DND-41 (cell line): ENCODE measurements at regions not wholly inside any gene's neighbourhood (a gene's known extent, or its start where the extent isn't known, plus 50 kb on each side); places are given as distances from the start of the nearest gene placed in this dataset.

Experiments used
- ATAC-seq: fragments of 200-7000 bp; cut with Tn5 transposase; 3 replicates; pipeline ENCODE4 v1.9.1; 2021; ENCODE audit warnings: low read depth; ENCODE audit not compliant: insufficient read depth
- DNase-seq: peaks from one replicate; pipeline ENCODE4 v3.0.0-alpha.2; 2020
- H2AFZ ChIP-seq: 2 replicates; pipeline ENCODE4 v1.6.0; 2012; ENCODE audit warnings: low read depth, low read length
- H3K27ac ChIP-seq: 2 replicates; pipeline ENCODE4 v1.5.1; 2012; ENCODE audit warnings: low read length, inconsistent platforms
- H3K27me3 ChIP-seq: fragments of 200-600 bp; sonication (generic); 2 replicates; pipeline ENCODE4 v1.6.0; 2012; ENCODE audit warnings: low read length, mild to moderate bottlenecking, inconsistent platforms; ENCODE audit not compliant: insufficient read depth, poor library complexity
- H3K36me3 ChIP-seq: 2 replicates; pipeline ENCODE4 v1.5.1; 2012; ENCODE audit warnings: low read length, inconsistent platforms; ENCODE audit not compliant: insufficient read depth
- H3K4me1 ChIP-seq: 2 replicates; pipeline ENCODE4 v1.5.1; 2012; ENCODE audit warnings: mild to moderate bottlenecking, low read length; ENCODE audit not compliant: insufficient read depth
- H3K4me2 ChIP-seq: 2 replicates; pipeline ENCODE4 v1.6.0; 2012; ENCODE audit warnings: mild to moderate bottlenecking, moderate library complexity, low read length, inconsistent platforms; ENCODE audit not compliant: insufficient read depth
- H3K4me3 ChIP-seq, 2 experiments: fragments of 200-600 bp in 1 of 2; shearing (Covaris generic) in 1 of 2; 2 replicates each; pipeline ENCODE4 v1.5.1; 2012 to 2016; ENCODE audit warnings: inconsistent platforms in 2 of 2, low read length in 2 of 2, mild to moderate bottlenecking in 2 of 2, low read depth in 1 of 2, moderate library complexity in 1 of 2
- H3K79me2 ChIP-seq: 2 replicates; pipeline ENCODE4 v1.6.0; 2012; ENCODE audit warnings: low read length, inconsistent platforms; ENCODE audit not compliant: insufficient read depth
- H3K9ac ChIP-seq: 2 replicates; pipeline ENCODE4 v1.6.0; 2012; ENCODE audit warnings: low read depth, mild to moderate bottlenecking, inconsistent platforms, low read length, moderate library complexity
- H3K9me3 ChIP-seq: 2 replicates; pipeline ENCODE4 v1.5.1; 2012; ENCODE audit warnings: low read length, moderate library complexity, mild to moderate bottlenecking, inconsistent platforms; ENCODE audit not compliant: insufficient read depth, severe bottlenecking
- H4K20me1 ChIP-seq: 2 replicates; pipeline ENCODE4 v1.6.0; 2012; ENCODE audit warnings: low read length; ENCODE audit not compliant: insufficient read depth
- EZH2 ChIP-seq: IDR thresholded peaks from 3 replicates; pipeline ENCODE4 v1.6.1; 2012; ENCODE audit warnings: borderline replicate concordance, low read depth, mild to moderate bottlenecking, moderate library complexity, low read length, inconsistent platforms; ENCODE audit not compliant: severe bottlenecking
- TF ChIP-seq, protein P1 (sequence below): IDR thresholded peaks from 2 replicates; pipeline ENCODE4 v1.5.1; 2012; ENCODE audit warnings: borderline replicate concordance, low read length, moderate library complexity, mild to moderate bottlenecking; ENCODE audit not compliant: poor library complexity, severe bottlenecking; ENCODE audit errors: extremely low read depth

DNA sequence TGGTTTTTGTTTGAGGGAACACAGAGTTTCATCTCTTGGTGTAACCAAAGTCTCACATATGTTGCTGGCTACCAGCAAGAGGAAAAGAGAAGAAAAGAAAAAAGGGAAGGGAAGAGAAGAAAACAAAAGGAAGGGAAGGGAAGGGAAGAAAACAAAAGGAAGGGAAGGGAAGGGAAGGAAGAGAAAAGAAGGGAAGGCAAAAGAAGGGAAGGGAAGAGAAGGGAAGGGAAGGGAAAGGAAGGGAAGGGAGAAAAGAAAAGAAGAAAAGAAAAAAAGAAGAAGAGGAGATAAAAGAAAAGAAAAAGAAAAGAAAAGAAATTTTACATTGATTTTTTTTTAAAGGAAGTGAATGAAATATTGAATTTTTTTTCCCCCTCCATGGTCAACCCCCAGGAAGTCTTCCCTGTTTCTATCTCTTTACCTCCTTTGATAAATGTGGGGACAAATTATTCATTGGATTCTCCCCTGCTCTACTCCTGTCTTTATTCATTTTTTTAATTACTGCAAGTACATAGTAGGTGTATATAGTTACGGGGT lies 228.0 kb downstream of the SHOX start:
- no peaks in the 10 kb centered on the region for H4K20me1 ChIP-seq
- H3K36me3 ChIP-seq, result no peaks in the 10 kb centered on the region
- H3K4me1 ChIP-seq, result no peaks in the 10 kb centered on the region
- no peak overlapping the region for H3K27ac ChIP-seq
- DNase-seq (no peak), ATAC-seq (no peak)
- H3K9ac ChIP-seq, result no peak overlapping the region
- no peaks in the 10 kb centered on the region for H3K9me3 ChIP-seq
- no peaks in the 10 kb centered on the region for H3K79me2 ChIP-seq
- no peak overlapping the region for H3K4me3 ChIP-seq
- no peak overlapping the region for H2AFZ ChIP-seq
- TF ChIP-seq, protein P1, sequence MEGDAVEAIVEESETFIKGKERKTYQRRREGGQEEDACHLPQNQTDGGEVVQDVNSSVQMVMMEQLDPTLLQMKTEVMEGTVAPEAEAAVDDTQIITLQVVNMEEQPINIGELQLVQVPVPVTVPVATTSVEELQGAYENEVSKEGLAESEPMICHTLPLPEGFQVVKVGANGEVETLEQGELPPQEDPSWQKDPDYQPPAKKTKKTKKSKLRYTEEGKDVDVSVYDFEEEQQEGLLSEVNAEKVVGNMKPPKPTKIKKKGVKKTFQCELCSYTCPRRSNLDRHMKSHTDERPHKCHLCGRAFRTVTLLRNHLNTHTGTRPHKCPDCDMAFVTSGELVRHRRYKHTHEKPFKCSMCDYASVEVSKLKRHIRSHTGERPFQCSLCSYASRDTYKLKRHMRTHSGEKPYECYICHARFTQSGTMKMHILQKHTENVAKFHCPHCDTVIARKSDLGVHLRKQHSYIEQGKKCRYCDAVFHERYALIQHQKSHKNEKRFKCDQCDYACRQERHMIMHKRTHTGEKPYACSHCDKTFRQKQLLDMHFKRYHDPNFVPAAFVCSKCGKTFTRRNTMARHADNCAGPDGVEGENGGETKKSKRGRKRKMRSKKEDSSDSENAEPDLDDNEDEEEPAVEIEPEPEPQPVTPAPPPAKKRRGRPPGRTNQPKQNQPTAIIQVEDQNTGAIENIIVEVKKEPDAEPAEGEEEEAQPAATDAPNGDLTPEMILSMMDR, result no peak
- no peak for TF ChIP-seq EZH2
- H3K27me3 ChIP-seq, result no peaks in the 10 kb centered on the region
- no peak overlapping the region for H3K4me2 ChIP-seq

DNA sequence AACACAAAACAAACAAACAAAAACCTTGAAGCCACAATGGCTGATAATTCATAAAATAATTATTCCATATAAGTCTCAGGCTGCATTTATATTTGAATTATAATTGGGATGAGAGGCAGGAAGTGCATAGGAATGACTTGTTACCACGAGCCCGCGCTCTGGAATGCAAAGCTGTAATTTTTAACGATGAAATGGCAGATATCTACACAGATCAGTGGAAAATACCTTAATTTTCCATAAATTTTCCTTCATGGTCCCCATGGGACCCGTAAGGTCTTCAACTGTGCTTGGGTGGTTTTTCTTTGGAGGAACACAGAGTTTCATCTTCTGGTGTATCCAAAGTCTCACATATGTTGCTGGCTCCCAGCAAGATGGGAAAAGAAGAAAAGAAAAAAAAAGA lies 226.8 kb downstream of the SHOX start:
- Histone ChIP-seq H3K79me2 (no peaks in the 10 kb centered on the region), H3K27me3 (no peaks in the 10 kb centered on the region), H3K4me3 (no peak overlapping the region), H2AFZ (no peak overlapping the region), H3K9me3 (no peaks in the 10 kb centered on the region), H3K4me1 (no peaks in the 10 kb centered on the region), H3K9ac (no peak overlapping the region), H3K4me2 (no peak overlapping the region), H3K27ac (no peak overlapping the region), H4K20me1 (no peaks in the 10 kb centered on the region), H3K36me3 (no peaks in the 10 kb centered on the region)
- DNase-seq (no peak), ATAC-seq (no peak)
- TF ChIP-seq, protein P1, result no peak
- TF ChIP-seq EZH2, result no peak

DNA sequence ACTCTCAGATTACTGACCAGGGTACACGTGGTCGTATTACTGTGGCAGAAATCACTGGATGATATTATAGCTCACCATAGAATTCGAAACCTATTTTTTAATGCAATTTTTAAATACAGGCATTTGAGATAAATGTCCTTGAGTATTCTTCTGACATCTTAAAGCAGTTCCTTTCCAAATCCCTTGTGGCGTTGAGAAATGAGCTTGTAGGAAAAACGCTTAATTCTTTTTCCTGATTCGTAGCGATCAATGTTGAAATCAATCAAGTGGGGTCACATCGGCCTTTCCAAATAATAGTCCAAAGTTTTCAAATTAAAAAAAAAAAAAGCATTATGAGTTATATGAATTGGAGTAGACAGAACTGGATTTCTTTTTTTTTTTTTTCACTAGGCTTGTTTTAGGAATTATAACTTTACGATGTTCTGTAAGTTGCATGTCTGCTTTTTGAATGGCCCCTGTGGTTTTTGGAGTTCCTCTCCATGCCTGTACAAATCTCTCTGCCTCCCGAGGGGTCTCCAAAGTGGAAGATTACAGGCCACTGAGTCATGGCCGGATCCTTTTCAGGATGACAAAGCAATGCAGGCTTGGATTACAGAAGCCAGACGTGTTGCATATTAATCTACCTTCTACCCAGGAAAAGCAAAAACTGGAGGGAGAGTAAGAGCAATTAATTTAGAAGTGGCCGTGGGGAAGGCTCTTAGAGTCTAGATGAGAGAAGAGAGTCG lies 226.1 kb downstream of the SHOX start:
- Histone ChIP-seq H3K9ac (no peak overlapping the region), H3K4me2 (no peak overlapping the region), H4K20me1 (no peaks in the 10 kb centered on the region), H3K79me2 (no peaks in the 10 kb centered on the region), H3K36me3 (no peaks in the 10 kb centered on the region), H3K9me3 (no peaks in the 10 kb centered on the region), H3K27ac (no peak overlapping the region), H2AFZ (no peak overlapping the region), H3K4me3 (no peak overlapping the region), H3K27me3 (no peaks in the 10 kb centered on the region), H3K4me1 (no peaks in the 10 kb centered on the region)
- ATAC-seq (no peak), DNase-seq (no peak)
- TF ChIP-seq EZH2, result no peak
- TF ChIP-seq, protein P1, result no peak
